ENCODE measurements at regions not wholly inside any gene's neighbourhood (a gene's known extent, or its start where the extent isn't known, plus 50 kb on each side); places are given as distances from the start of the nearest gene placed in this dataset.
"Not testable (repeated sequence)": the region's sequence is repeated elsewhere in the genome, so short reads cannot be mapped to it uniquely, and the experiment has no call there.

GRCh38 chr4:62449538-62449937 is 1249.4 kb downstream of the ADGRL3 start:
- DNase-seq: no peak
- intact Hi-C loops (cut with DNase I; ENCODE audit: low total_unique reads): no loop called here
- Histone ChIP-seq H3K27ac (no peak overlapping the region), H3K27me3 (no peaks in the 10 kb centered on the region), H3K36me3 (no peaks in the 10 kb centered on the region), H3K4me3 (no peak overlapping the region), H3K9me3 (no peaks in the 10 kb centered on the region), H3K4me1 (no peaks in the 10 kb centered on the region)
- no peak for TF ChIP-seq POLR2A (IDR thresholded peaks at IDR 0.05)

GRCh38 chr4:62448911-62449310 is 1248.8 kb downstream of the ADGRL3 start:
- Histone ChIP-seq H3K4me1 (no peaks in the 10 kb centered on the region), H3K9me3 (no peaks in the 10 kb centered on the region), H3K4me3 (no peak overlapping the region), H3K27ac (no peak overlapping the region), H3K27me3 (no peaks in the 10 kb centered on the region), H3K36me3 (no peaks in the 10 kb centered on the region)
- no peak for TF ChIP-seq CTCF (IDR thresholded peaks at IDR 0.05)
- DNase-seq: no peak
- intact Hi-C loops (cut with DNase I; ENCODE audit: low total_unique reads): no loop called here

- intact Hi-C loops (cut with DNase I; ENCODE audit: low total_unique reads): no loop called here
- no peak for DNase-seq
- no peaks in the 10 kb centered on the region for H3K9me3 ChIP-seq
- H3K27me3 ChIP-seq: no peaks in the 10 kb centered on the region
- no peak overlapping the region for H3K27ac ChIP-seq
- TF ChIP-seq CTCF (IDR thresholded peaks at IDR 0.05) (no peak), POLR2A (IDR thresholded peaks at IDR 0.05) (no peak)
- no peaks in the 10 kb centered on the region for H3K36me3 ChIP-seq
- no peaks in the 10 kb centered on the region for H3K4me1 ChIP-seq
- no peak overlapping the region for H3K4me3 ChIP-seq
Observed at GRCh38 chr4:62439051-62439450, 1238.9 kb downstream of the ADGRL3 start.

GRCh38 chr4:62434921-62435320 is 1234.8 kb downstream of the ADGRL3 start:
- no peaks in the 10 kb centered on the region for H3K4me1 ChIP-seq
- no peaks in the 10 kb centered on the region for H3K27me3 ChIP-seq
- no peak overlapping the region for H3K4me3 ChIP-seq
- H3K9me3 ChIP-seq: no peaks in the 10 kb centered on the region
- no peak for DNase-seq
- intact Hi-C loops (cut with DNase I; ENCODE audit: low total_unique reads): no loop called here
- TF ChIP-seq POLR2A (IDR thresholded peaks at IDR 0.05) (no peak), CTCF (IDR thresholded peaks at IDR 0.05) (no peak)
- no peak overlapping the region for H3K27ac ChIP-seq
- H3K36me3 ChIP-seq: no peaks in the 10 kb centered on the region

GRCh38 chr4:62431513-62432231 is 1231.5 kb downstream of the ADGRL3 start:
- DNase-seq; H3K27me3 ChIP-seq; intact Hi-C loops (cut with DNase I; ENCODE audit: low total_unique reads); H3K4me1 ChIP-seq; H3K36me3 ChIP-seq; H3K4me3 ChIP-seq; H3K27ac ChIP-seq; H3K9me3 ChIP-seq: not testable (repeated sequence)

GRCh38 chr4:62429297-62429696 is 1229.2 kb downstream of the ADGRL3 start:
- Histone ChIP-seq H3K36me3 (no peaks in the 10 kb centered on the region), H3K4me3 (no peak overlapping the region), H3K27ac (no peak overlapping the region), H3K9me3 (no peaks in the 10 kb centered on the region), H3K4me1 (no peaks in the 10 kb centered on the region), H3K27me3 (no peaks in the 10 kb centered on the region)
- TF ChIP-seq CTCF (IDR thresholded peaks at IDR 0.05) (no peak), POLR2A (IDR thresholded peaks at IDR 0.05) (no peak)
- intact Hi-C loops (cut with DNase I; ENCODE audit: low total_unique reads): no loop called here
- no peak for DNase-seq

Data from uterus (tissue), 3 donors.